HUES6 (cell line): ENCODE measurements at regions not wholly inside any gene's neighbourhood (a gene's known extent, or its start where the extent isn't known, plus 50 kb on each side); places are given as distances from the start of the nearest gene placed in this dataset.
A peak's percentile ranks its signal among the peaks of the same experiment; 100 is the strongest.
"Not testable (repeated sequence)": the region's sequence is repeated elsewhere in the genome, so short reads cannot be mapped to it uniquely, and the experiment has no call there.

Experiments used
- H3K27ac ChIP-seq: 2 replicates; pipeline ENCODE4 v1.7.0; 2013; ENCODE audit warnings: low read depth, mild to moderate bottlenecking, low read length, inconsistent platforms
- H3K27me3 ChIP-seq: 2 replicates; pipeline ENCODE4 v1.6.1; 2013; ENCODE audit warnings: low read length; ENCODE audit not compliant: control insufficient read depth, insufficient read depth
- H3K36me3 ChIP-seq: 2 replicates; pipeline ENCODE4 v1.6.1; 2013; ENCODE audit warnings: low read length; ENCODE audit not compliant: control insufficient read depth, insufficient read depth
- H3K4me1 ChIP-seq: 2 replicates; pipeline ENCODE4 v1.6.1; 2013; ENCODE audit warnings: low read length; ENCODE audit not compliant: control insufficient read depth, insufficient read depth
- H3K4me3 ChIP-seq: 2 replicates; pipeline ENCODE4 v1.5.1; 2013; ENCODE audit warnings: low read depth, low read length
- H3K9ac ChIP-seq: one replicate; pipeline ENCODE4 v1.6.1; 2013; ENCODE audit warnings: mild to moderate bottlenecking, low read length
- H3K9me3 ChIP-seq: 2 replicates; pipeline ENCODE4 v1.6.1; 2013; ENCODE audit warnings: low read depth, low read length; ENCODE audit not compliant: control insufficient read depth, insufficient read depth

GRCh38 chr4:125573786-125574185, 259.0 kb downstream of the FAT4 start:
- no peak overlapping the region for H3K9ac ChIP-seq
- peaks cover 9% of the 10 kb centered on the region; the same call in 1 of the 2 replicates for H3K9me3 ChIP-seq
- no peak overlapping the region for H3K4me3 ChIP-seq
- no peaks in the 10 kb centered on the region for H3K36me3 ChIP-seq
- H3K27me3 ChIP-seq, result no peaks in the 10 kb centered on the region
- no peak overlapping the region for H3K27ac ChIP-seq
- H3K4me1 ChIP-seq, result no peaks in the 10 kb centered on the region

- H3K4me1 ChIP-seq, result no peaks in the 10 kb centered on the region
- H3K4me3 ChIP-seq, result no peak overlapping the region
- H3K27ac ChIP-seq, result no peak overlapping the region
- H3K36me3 ChIP-seq, result no peaks in the 10 kb centered on the region
- no peaks in the 10 kb centered on the region for H3K9me3 ChIP-seq
- H3K9ac ChIP-seq, result no peak overlapping the region
- no peaks in the 10 kb centered on the region for H3K27me3 ChIP-seq
These were observed 267.5 kb downstream of the FAT4 start for GRCh38 chr4:125582302-125582701.

GRCh38 chr4:125590158-125590557, 275.4 kb downstream of the FAT4 start:
- no peaks in the 10 kb centered on the region for H3K4me1 ChIP-seq
- H3K36me3 ChIP-seq, result no peaks in the 10 kb centered on the region
- H3K27me3 ChIP-seq, result no peaks in the 10 kb centered on the region
- H3K9ac ChIP-seq, result no peak overlapping the region
- no peak overlapping the region for H3K27ac ChIP-seq
- H3K9me3 ChIP-seq, result no peaks in the 10 kb centered on the region; the same call in 1 of the 2 replicates
- no peak overlapping the region for H3K4me3 ChIP-seq

- H3K27ac ChIP-seq, result no peak overlapping the region
- H3K9ac ChIP-seq, result no peak overlapping the region
- no peaks in the 10 kb centered on the region; the same call in 1 of the 2 replicates for H3K9me3 ChIP-seq
- H3K36me3 ChIP-seq, result no peaks in the 10 kb centered on the region
- H3K4me1 ChIP-seq, result no peaks in the 10 kb centered on the region
- no peak overlapping the region for H3K4me3 ChIP-seq
- no peaks in the 10 kb centered on the region for H3K27me3 ChIP-seq
These were observed 276.5 kb downstream of the FAT4 start for GRCh38 chr4:125591290-125591689.

- no peaks in the 10 kb centered on the region for H3K27me3 ChIP-seq
- no peak overlapping the region for H3K9ac ChIP-seq
- H3K27ac ChIP-seq, result no peak overlapping the region
- no peaks in the 10 kb centered on the region; the same call in 1 of the 2 replicates for H3K9me3 ChIP-seq
- no peaks in the 10 kb centered on the region for H3K36me3 ChIP-seq
- no peak overlapping the region for H3K4me3 ChIP-seq
- H3K4me1 ChIP-seq, result no peaks in the 10 kb centered on the region
These were observed 279.4 kb downstream of the FAT4 start for GRCh38 chr4:125594056-125594602.

GRCh38 chr4:125605926-125606325, 291.2 kb downstream of the FAT4 start:
- not testable (repeated sequence) for H3K9me3 ChIP-seq, H3K9ac ChIP-seq, H3K36me3 ChIP-seq, H3K27ac ChIP-seq, H3K4me3 ChIP-seq, H3K4me1 ChIP-seq, H3K27me3 ChIP-seq

- Histone ChIP-seq H3K4me3 (no peak overlapping the region), H3K9me3 (no peaks in the 10 kb centered on the region), H3K9ac (no peak overlapping the region), H3K27me3 (no peaks in the 10 kb centered on the region), H3K27ac (no peak overlapping the region), H3K4me1 (peaks cover 4% of the 10 kb centered on the region; the same call in 1 of the 2 replicates), H3K36me3 (no peaks in the 10 kb centered on the region)
These were observed 305.5 kb downstream of the FAT4 start for GRCh38 chr4:125620066-125620860.

GRCh38 chr4:125624951-125625350, 310.2 kb downstream of the FAT4 start:
- Histone ChIP-seq H3K4me1 (peaks cover 4% of the 10 kb centered on the region; the same call in 1 of the 2 replicates), H3K27ac (no peak overlapping the region), H3K27me3 (no peaks in the 10 kb centered on the region), H3K9me3 (no peaks in the 10 kb centered on the region), H3K9ac (no peak overlapping the region), H3K36me3 (no peaks in the 10 kb centered on the region), H3K4me3 (no peak overlapping the region)

- no peak overlapping the region for H3K27ac ChIP-seq
- no peaks in the 10 kb centered on the region for H3K27me3 ChIP-seq
- peaks cover 4% of the 10 kb centered on the region; the same call in 1 of the 2 replicates for H3K4me1 ChIP-seq
- H3K9me3 ChIP-seq, result no peaks in the 10 kb centered on the region
- H3K36me3 ChIP-seq, result no peaks in the 10 kb centered on the region
- H3K4me3 ChIP-seq, result no peak overlapping the region
- H3K9ac ChIP-seq, result no peak overlapping the region
These were observed 312.2 kb downstream of the FAT4 start for GRCh38 chr4:125626946-125627345.

- peak overlapping the region; percentile 13; the same call in 1 of the 2 replicates for H3K4me3 ChIP-seq
- peak overlapping the region; percentile 50 for H3K9ac ChIP-seq
These were observed 324.4 kb downstream of the FAT4 start for GRCh38 chr4:125639182-125639621.

GRCh38 chr4:125641611-125642010, 326.9 kb downstream of the FAT4 start:
- H3K9me3 ChIP-seq, result no peaks in the 10 kb centered on the region; the same call in 1 of the 2 replicates
- no peak overlapping the region for H3K9ac ChIP-seq
- peaks cover 43% of the 10 kb centered on the region for H3K4me1 ChIP-seq
- H3K27ac ChIP-seq, result no peak overlapping the region
- H3K27me3 ChIP-seq, result no peaks in the 10 kb centered on the region
- H3K4me3 ChIP-seq, result no peak overlapping the region
- no peaks in the 10 kb centered on the region for H3K36me3 ChIP-seq

More at GRCh38 chr4:125639182-125639621, 324.4 kb downstream of the FAT4 start:
- H3K27ac ChIP-seq, result 0 out of 2 replicates have a peak overlapping the region, but pooled peaks have one; percentile 35
- H3K27me3 ChIP-seq, result no peaks in the 10 kb centered on the region
- H3K9me3 ChIP-seq, result no peaks in the 10 kb centered on the region
- no peaks in the 10 kb centered on the region for H3K36me3 ChIP-seq
- peaks cover 43% of the 10 kb centered on the region for H3K4me1 ChIP-seq
